ENCODE measurements at regions not wholly inside any gene's neighbourhood (a gene's known extent, or its start where the extent isn't known, plus 50 kb on each side); places are given as distances from the start of the nearest gene placed in this dataset.
"Not testable (repeated sequence)": the region's sequence is repeated elsewhere in the genome, so short reads cannot be mapped to it uniquely, and the experiment has no call there.

GRCh38 chr4:102397056-102397455, 51.8 kb upstream of the SLC39A8 start:
- not testable (repeated sequence) for DNase-seq

- DNase-seq: no peak
These were observed 53.7 kb upstream of the SLC39A8 start for GRCh38 chr4:102399021-102399420.

- no peak for DNase-seq
These were observed 55.6 kb upstream of the SLC39A8 start for GRCh38 chr4:102400898-102401297.

DNA sequence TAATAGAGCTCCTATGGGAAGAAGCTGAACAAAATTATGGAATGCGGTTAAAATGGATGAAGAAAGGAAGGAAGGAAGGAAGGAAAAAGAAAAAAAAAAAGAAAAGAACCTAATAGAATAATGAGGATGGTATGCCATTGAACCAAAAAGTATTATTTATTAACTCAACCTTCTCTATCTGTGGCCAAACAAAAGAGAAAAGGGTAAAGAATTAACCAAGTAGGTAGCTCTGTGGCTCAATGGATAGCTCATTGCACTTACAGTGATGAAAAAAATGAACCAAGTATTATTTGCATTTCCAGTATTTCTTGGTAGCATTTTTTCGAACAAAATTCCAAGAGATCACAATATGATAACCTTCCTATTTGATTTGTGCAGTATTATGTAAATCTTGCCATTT, 56.9 kb upstream of the SLC39A8 start:
- no peak for DNase-seq

GRCh38 chr4:102403116-102403515, 57.8 kb upstream of the SLC39A8 start:
- no peak for DNase-seq

DNA sequence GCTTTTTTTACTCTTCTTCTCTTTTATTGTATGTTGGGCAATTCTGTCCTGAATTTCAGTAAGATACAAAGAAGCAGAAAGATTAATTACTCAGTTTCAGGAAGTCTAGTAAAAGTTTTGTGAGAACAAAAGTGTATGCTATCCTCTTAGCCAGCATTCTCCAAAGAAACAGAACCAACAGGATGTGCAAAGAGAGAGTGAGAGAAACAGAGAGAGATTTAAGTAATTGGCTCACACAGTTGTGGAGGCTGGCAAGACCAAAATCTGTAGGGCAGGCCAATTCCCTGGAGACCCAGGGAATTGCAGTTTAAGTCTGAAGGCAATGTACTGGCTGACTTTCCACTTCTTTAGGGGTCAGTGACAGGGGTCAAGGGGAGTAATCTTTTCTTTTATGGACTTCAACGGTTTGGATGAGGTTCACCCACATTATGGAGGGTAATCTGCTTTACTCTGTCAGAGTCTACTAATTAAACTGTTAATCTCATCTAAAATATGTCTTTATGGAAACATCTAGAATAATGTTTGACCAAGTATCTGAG, 59.2 kb upstream of the SLC39A8 start:
- DNase-seq: no peak

GRCh38 chr4:102405821-102406401, 60.6 kb upstream of the SLC39A8 start:
- no peak for DNase-seq

DNA sequence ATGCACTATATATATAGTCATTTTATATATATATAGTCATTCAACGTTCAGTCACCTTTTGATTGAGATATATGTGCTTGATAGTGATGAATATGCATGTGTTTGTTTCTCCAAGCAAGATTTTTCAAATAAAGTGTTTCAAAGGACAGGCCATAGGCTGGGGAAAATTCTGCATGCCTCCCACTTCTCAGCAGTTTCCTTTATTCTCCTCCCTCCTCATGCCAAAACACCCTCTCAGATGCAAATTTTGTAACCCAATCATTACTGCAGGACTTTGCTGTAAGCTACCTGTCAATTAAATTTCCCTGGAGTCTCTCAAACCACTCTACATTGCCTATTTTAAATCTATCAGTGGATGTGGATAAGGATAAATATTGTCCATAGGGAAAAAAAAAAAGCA, 65.6 kb upstream of the SLC39A8 start:
- not testable (repeated sequence) for DNase-seq

DNA sequence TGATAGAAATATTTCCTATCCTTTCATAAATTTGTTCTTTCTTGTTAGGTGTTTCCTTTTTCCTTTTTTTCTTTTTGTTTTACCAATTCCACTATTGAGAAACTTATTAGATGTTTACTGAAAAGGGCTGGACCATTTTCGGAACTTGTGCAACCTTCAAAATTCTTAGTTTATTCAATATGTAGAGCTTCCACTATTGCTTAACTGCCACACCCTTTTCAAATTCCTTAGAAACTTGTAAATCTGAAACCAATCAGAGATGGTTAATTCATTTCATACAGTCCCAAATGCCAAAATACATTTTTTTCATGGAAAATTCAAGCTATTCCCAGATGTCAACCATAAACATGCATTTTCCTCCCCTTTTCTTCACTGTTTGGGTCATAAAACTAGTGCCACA, 66.1 kb upstream of the SLC39A8 start:
- no peak for DNase-seq

DNA sequence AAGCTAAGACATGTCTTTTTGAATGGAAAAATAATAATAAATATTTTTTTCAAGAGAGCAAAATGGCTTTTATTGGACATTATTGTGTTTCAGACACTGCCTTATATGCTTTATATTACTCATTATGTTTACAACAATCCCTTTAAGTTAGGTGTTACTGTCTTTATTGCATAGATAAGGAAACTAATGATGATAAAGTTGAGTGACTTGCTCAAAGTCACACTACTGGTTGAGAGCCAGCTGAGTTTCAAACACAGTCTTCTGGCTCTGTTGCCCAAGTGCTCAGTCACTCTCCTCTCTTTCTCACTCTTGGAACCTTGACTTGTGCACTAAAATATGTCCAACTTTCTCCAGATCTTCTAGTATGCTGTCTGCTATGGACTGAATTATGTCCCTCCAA, 71.5 kb upstream of the SLC39A8 start:
- DNase-seq: no peak

GRCh38 chr4:102420563-102421398, 75.5 kb upstream of the SLC39A8 start:
- no peak for DNase-seq

DNA sequence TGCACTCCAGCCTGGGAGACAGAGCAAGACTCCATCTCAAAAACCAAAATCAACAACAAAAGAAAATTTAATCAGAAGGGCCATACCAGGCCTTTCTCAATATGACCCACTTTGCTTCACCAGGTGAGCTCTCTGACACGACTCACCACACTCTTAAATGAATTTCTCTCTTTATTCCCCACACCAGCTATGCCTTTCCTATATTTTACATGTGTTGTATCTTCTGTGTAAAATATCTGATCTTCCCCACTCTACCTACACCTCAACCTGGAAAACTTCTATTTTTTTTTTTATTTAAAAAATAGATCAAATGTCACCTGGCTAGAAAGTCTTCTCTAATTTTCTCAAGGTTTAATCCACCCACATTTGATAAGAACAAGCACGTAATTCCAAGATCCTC, 77.6 kb upstream of the SLC39A8 start:
- no peak for DNase-seq

GRCh38 chr4:102423375-102423774, 77.8 kb upstream of the NFKB1 start:
- DNase-seq: no peak

- DNase-seq: no peak
These were observed 73.7 kb upstream of the NFKB1 start for GRCh38 chr4:102427371-102427998.

GRCh38 chr4:102428122-102428521, 73.0 kb upstream of the NFKB1 start:
- no peak for DNase-seq

DNA sequence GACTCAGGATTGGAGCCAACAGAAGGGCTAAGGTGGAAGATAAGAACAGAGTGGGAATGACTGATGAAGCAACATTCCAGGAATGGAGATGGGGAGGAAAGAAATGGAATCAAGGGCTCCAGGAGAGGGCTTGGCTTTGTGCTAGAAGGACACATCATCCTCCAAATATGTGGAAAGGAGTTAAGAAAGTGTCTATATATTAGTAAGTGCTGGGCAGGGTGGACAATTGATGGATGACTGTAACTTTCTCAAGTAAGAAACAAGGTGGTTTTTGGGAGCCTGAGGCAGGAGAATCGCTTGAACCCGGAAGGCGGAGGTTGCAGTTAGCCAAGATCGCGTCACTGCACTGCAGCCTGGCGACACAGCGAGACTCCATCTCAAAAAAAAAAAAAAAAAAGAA, 71.6 kb upstream of the NFKB1 start:
- DNase-seq: no peak

GRCh38 chr4:102430461-102430910, 70.7 kb upstream of the NFKB1 start:
- no peak for DNase-seq

DNA sequence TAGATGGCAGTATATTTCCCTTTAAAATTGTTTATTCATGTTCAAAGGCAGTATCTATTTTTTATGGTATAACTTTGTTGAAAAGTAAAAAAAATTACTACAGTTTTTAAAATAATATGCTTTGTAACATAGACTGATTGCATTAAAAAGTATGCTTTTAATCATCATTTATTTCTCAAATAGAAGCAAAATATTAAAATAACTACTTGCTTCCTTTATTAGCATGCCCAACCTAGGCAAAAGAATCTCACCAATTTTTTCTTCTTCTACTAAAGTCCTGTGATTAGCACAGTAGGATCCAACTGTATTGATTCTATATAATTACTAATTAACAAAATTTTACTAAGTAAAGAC, 69.6 kb upstream of the NFKB1 start:
- no peak for DNase-seq

DNA sequence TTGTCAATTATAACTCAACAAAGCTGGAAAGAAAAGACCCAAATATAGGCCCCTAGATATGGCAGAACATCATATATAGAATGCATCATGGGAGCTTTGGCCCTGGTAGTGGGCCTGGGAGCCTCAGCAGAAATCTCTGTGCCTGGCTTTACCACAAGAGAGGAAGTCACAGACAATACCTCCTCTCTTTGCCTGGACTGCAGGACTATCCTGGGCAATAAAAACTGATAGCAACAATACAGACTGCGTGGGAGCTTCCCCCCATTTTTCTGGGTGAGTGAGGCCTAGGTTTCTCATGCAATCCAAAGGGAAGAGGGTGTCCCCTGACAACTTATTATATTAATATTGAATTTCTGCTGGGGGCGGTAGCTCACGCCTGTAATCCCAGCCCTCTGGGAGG, 64.0 kb upstream of the NFKB1 start:
- no peak for DNase-seq

- DNase-seq: no peak
These were observed 62.5 kb upstream of the NFKB1 start for GRCh38 chr4:102438396-102439235.

GRCh38 chr4:102439236-102439614, 61.9 kb upstream of the NFKB1 start:
- no peak for DNase-seq

DNA sequence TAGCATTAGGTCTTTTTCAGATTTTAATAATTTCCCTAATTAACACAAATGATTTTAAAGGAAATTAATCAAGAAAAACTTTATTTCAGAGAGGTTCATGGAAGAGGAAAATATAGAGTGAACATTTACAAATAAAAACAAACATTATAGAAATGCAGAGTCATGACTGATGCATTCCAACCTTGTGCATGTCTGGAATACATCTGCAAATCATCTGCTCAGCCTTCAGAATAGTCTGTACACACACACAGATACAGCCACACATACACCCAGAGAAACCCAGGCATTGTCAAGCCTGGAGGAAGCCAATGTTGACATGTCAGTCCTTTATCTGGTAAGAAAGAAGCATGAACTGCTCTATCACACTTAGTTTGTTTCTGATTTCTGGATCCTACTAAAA, 61.3 kb upstream of the NFKB1 start:
- DNase-seq: no peak

- DNase-seq: no peak
These were observed 60.7 kb upstream of the NFKB1 start for GRCh38 chr4:102440498-102440897.
